Spleen (tissue), 11 donors: ENCODE measurements at regions not wholly inside any gene's neighbourhood (a gene's known extent, or its start where the extent isn't known, plus 50 kb on each side); places are given as distances from the start of the nearest gene placed in this dataset.

ENCODE experiments used
- DNase-seq: peaks from one replicate; pipeline ENCODE4 v3.0.0-alpha.2; 2020
- H3K27ac ChIP-seq, 8 donors: fragments of 200-600 bp; sonication (generic) in 7 of 8; 1 replicate in 4 of 8; 2 replicates in 4 of 8; pipeline versions ENCODE4 v1.5.0 to v1.8.0; 2016 to 2021; ENCODE audit warnings: inconsistent platforms in 4 of 8, mild to moderate bottlenecking in 4 of 8, moderate library complexity in 1 of 8
- H3K27me3 ChIP-seq, 7 donors: fragments of 200-600 bp; sonication (generic) in 6 of 7; replicated peaks in 1 of 7; 1 replicate in 4 of 7; 2 replicates in 3 of 7; pipeline versions ENCODE4 v1.5.0 to v1.8.0; 2016 to 2021; ENCODE audit warnings: inconsistent platforms in 3 of 7, mild to moderate bottlenecking in 1 of 7
- H3K36me3 ChIP-seq, 6 donors: fragments of 200-600 bp; sonication (generic) in 5 of 6; 1 replicate in 4 of 6; 2 replicates in 2 of 6; pipeline versions ENCODE4 v1.5.0 to v1.8.0; 2016 to 2021; ENCODE audit warnings: inconsistent platforms in 2 of 6
- H3K4me1 ChIP-seq, 6 donors: fragments of 200-600 bp; sonication (generic) in 5 of 6; 1 replicate in 3 of 6; 2 replicates in 3 of 6; pipeline versions ENCODE4 v1.5.0 to v1.8.0; 2016 to 2021; ENCODE audit warnings: inconsistent platforms in 3 of 6
- H3K4me3 ChIP-seq, 8 donors: fragments of 200-600 bp; sonication (generic) in 7 of 8; 1 replicate in 4 of 8; 2 replicates in 4 of 8; pipeline versions ENCODE4 v1.5.0 to v1.8.0; 2016 to 2021; ENCODE audit warnings: inconsistent platforms in 4 of 8, mild to moderate bottlenecking in 4 of 8, moderate library complexity in 2 of 8
- H3K9me3 ChIP-seq, 8 donors: fragments of 200-600 bp; sonication (generic) in 7 of 8; 1 replicate in 4 of 8; 2 replicates in 4 of 8; pipeline versions ENCODE4 v1.5.0 to v1.8.0; 2016 to 2021; ENCODE audit warnings: inconsistent platforms in 4 of 8
- POLR2A ChIP-seq, 3 donors: fragments of 450-650 bp; IDR thresholded peaks; one replicate each; pipeline ENCODE4 v1.5.1; 2017; ENCODE audit warnings: antibody characterized with exemption in 3 of 3, mild to moderate bottlenecking in 1 of 3
- POLR2AphosphoS5 ChIP-seq, 3 donors: sonication (generic); formaldehyde crosslinking; IDR thresholded peaks; one replicate each; pipeline ENCODE4 v1.5.1; 2017; ENCODE audit warnings: antibody characterized with exemption in 3 of 3
- WGBS, 5 donors: extraction: QIAGEN DNeasy Blood & Tissue Kit in 3 of 5; methylation state at CpG; one replicate each; pipeline versions ENCODE4 v1.1.5 to v1.1.7; 2013 to 2018; 5-methylcytosine and 5-hydroxymethylcytosine counted together
- intact Hi-C: fragments of 100-400 bp; cut with DNase I; formaldehyde crosslinking; loops from one replicate; pipeline ENCODE4 v1.15.0; 2023; ENCODE audit warnings: low total_unique reads
- TF ChIP-seq, protein P1 (sequence below), 11 experiments: fragments of 200-600 bp in 7 of 11; fragments of 450-650 bp in 4 of 11; sonication (generic) in 4 of 11; IDR thresholded peaks in 8 of 11; conservative IDR thresholded peaks in 3 of 11; 1 replicate in 7 of 11; 2 replicates in 4 of 11; pipeline versions ENCODE4 v1.4.0 to v1.8.0; 2016 to 2021; ENCODE audit warnings: antibody characterized with exemption in 11 of 11, inconsistent platforms in 4 of 11, mild to moderate bottlenecking in 1 of 11
- donor health status: healthy with polysubstance abuse.
- donor health status: DM: no; HTN: no; CAD: no; lungs with moderate emphysema.
- donor health status: DM: no; HTN: no; CAD: no.
- donor health status: Bipolar disorder and iron deficiency.
- donor health status: healthy.
- donor health status: DM: no; HTN: no; CAD: no.
- donor health status: DM: yes; HTN: yes; CAD: no.

DNA sequence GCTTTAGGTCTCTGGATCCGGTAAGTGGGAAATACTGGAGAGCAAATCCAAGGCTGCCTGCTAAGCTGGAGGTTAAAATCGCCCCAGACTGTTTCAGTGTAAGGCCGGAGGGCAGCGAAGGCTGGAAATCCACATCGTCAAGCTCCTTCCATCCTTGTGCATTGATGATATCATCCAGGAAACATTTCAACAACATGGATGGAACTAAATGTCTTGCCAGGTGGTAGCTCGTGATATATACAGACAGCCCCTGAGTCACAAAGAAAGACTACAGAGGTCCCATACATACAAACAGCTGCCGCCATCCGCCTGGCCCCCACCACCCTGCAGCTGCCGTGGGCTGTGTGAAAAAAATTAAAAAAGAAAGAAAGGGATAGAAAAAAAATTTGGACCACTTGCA is 148.9 kb upstream of the RBPJ start:
- TF ChIP-seq POLR2AphosphoS5 (IDR thresholded peaks at IDR 0.05) (no peak), POLR2A (IDR thresholded peaks at IDR 0.05) (no peak)
- TF ChIP-seq, protein P1, sequence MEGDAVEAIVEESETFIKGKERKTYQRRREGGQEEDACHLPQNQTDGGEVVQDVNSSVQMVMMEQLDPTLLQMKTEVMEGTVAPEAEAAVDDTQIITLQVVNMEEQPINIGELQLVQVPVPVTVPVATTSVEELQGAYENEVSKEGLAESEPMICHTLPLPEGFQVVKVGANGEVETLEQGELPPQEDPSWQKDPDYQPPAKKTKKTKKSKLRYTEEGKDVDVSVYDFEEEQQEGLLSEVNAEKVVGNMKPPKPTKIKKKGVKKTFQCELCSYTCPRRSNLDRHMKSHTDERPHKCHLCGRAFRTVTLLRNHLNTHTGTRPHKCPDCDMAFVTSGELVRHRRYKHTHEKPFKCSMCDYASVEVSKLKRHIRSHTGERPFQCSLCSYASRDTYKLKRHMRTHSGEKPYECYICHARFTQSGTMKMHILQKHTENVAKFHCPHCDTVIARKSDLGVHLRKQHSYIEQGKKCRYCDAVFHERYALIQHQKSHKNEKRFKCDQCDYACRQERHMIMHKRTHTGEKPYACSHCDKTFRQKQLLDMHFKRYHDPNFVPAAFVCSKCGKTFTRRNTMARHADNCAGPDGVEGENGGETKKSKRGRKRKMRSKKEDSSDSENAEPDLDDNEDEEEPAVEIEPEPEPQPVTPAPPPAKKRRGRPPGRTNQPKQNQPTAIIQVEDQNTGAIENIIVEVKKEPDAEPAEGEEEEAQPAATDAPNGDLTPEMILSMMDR (IDR thresholded peaks at IDR 0.05 in 8 of 11, conservative IDR thresholded peaks at IDR 0.05 in 3 of 11), result no peak
- no peak overlapping the region for H3K27ac ChIP-seq
- H3K36me3 ChIP-seq, result no peaks in the 10 kb centered on the region
- WGBS, 5 donors, result 67 to 84% (median 78%) methylated on average over 9 of the region's 9 CpGs
- intact Hi-C loops, result no loop called here
- no peaks in the 10 kb centered on the region for H3K9me3 ChIP-seq
- no peaks in the 10 kb centered on the region for H3K4me1 ChIP-seq
- no peak for DNase-seq
- peaks cover 0 to 27% (median 0%) of the 10 kb centered on the region in 7 donors for H3K27me3 ChIP-seq
- no peak overlapping the region for H3K4me3 ChIP-seq

DNA sequence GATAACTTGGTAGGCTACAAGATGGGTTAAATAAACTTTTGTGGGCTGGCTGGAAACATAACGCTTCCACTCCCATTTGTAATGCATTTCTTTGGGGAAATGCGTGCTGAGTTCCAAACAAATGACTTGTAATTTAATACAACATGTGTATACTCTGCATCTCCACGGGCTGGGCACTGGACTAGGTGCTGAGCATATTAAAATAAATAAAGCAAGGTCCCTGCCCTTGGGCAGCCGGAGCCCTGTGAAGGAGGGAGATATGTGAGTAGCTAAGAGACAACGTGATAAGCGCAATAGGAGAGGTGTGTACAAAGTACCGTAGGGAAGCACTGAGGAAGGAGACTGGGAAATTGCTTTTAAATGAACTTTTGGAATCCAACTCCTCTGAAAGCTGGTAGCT is 147.2 kb upstream of the RBPJ start:
- H3K36me3 ChIP-seq, result no peaks in the 10 kb centered on the region
- DNase-seq, result no peak
- H3K27me3 ChIP-seq, result peaks cover 0 to 27% (median 0%) of the 10 kb centered on the region in 7 donors
- no peak overlapping the region for H3K4me3 ChIP-seq
- no peaks in the 10 kb centered on the region for H3K4me1 ChIP-seq
- TF ChIP-seq POLR2AphosphoS5 (IDR thresholded peaks at IDR 0.05) (no peak), POLR2A (IDR thresholded peaks at IDR 0.05) (no peak)
- TF ChIP-seq, protein P1 (IDR thresholded peaks at IDR 0.05 in 8 of 11, conservative IDR thresholded peaks at IDR 0.05 in 3 of 11), result no peak
- intact Hi-C loops, result no loop called here
- WGBS, 5 donors, result 70 to 76% (median 75%) methylated on average over 7 of the region's 7 CpGs
- H3K9me3 ChIP-seq, result no peaks in the 10 kb centered on the region
- H3K27ac ChIP-seq, result no peak overlapping the region

DNA sequence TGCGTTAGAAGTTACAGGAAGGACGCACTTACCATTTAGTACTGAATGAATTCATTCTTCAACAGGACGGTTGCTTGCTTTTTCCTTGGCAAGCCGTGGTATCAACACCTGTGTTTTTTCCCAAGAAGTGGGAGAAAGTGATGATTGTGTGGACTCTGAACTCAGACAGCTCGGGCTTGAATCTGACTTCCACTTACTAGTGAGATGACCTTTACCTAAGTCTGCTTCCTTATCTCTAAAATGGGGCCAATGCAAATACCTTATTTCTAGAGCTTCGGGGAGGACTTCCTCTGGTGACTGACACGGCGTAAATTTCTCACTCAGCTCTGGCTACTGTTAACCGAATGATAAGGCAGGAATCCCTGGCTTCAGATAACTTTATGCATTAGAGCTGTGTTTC is 146.8 kb upstream of the RBPJ start:
- TF ChIP-seq POLR2A (IDR thresholded peaks at IDR 0.05) (no peak), POLR2AphosphoS5 (IDR thresholded peaks at IDR 0.05) (no peak)
- TF ChIP-seq, protein P1 (IDR thresholded peaks at IDR 0.05 in 8 of 11, conservative IDR thresholded peaks at IDR 0.05 in 3 of 11), result no peak
- Histone ChIP-seq H3K4me3 (no peak overlapping the region), H3K4me1 (no peaks in the 10 kb centered on the region), H3K27me3 (peaks cover 0 to 27% (median 0%) of the 10 kb centered on the region in 7 donors), H3K36me3 (no peaks in the 10 kb centered on the region), H3K27ac (no peak overlapping the region), H3K9me3 (no peaks in the 10 kb centered on the region)
- WGBS, 5 donors, result 39 to 51% (median 49%) methylated on average over 9 of the region's 9 CpGs
- intact Hi-C loops, result no loop called here
- no peak for DNase-seq

DNA sequence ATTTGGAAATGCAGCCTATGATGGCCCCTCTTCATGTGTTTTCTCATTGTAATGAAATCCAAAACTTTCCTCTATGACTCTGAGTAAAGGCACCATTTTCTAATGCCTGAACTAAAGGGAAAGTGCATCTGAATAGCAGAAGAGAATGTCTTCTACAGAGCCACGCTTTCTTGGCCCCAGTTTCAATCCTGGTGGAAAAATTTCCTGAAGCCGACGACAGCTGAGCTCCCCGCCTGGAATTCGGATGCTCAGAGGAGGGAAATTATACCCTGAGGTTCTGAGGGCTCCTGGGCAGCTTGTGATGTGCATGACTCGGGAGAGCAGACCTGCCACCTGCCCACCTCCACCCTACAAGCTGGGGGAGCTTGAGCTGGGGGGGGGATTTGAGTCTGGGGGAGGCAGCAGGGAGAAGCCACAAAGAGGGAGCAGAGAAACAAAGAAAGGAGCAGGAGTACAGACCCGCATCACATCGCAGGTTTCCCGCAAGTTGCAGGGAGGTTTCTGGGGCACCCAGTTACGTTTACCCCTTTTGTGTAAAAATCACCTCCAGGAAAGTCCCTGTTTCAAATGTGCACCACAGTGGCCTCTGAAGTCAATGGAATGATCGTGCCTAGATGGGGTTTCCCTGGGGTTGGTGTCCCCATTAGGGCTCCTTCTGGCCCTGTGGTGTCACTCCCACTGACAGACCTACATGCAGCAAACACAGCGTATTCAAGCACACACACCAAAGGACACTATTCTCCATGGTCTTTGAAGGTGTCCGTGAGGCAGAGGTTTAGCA is 145.6 kb upstream of the RBPJ start:
- peaks cover 0 to 27% (median 0%) of the 10 kb centered on the region in 7 donors for H3K27me3 ChIP-seq
- H3K9me3 ChIP-seq, result no peaks in the 10 kb centered on the region
- H3K4me3 ChIP-seq, result no peak overlapping the region
- no peak for DNase-seq
- no peaks in the 10 kb centered on the region for H3K4me1 ChIP-seq
- intact Hi-C loops, result no loop called here
- TF ChIP-seq, protein P1 (IDR thresholded peaks at IDR 0.05 in 8 of 11, conservative IDR thresholded peaks at IDR 0.05 in 3 of 11), result no peak
- TF ChIP-seq POLR2AphosphoS5 (IDR thresholded peaks at IDR 0.05) (no peak), POLR2A (IDR thresholded peaks at IDR 0.05) (no peak)
- 78 to 82% (median 82%) methylated on average over 12 to 13 of the region's 13 CpGs for WGBS, 5 donors
- no peak overlapping the region for H3K27ac ChIP-seq
- no peaks in the 10 kb centered on the region for H3K36me3 ChIP-seq
